ENCODE measurements at regions not wholly inside any gene's neighbourhood (a gene's known extent, or its start where the extent isn't known, plus 50 kb on each side); places are given as distances from the start of the nearest gene placed in this dataset.
"Not testable (repeated sequence)": the region's sequence is repeated elsewhere in the genome, so short reads cannot be mapped to it uniquely, and the experiment has no call there.

DNA sequence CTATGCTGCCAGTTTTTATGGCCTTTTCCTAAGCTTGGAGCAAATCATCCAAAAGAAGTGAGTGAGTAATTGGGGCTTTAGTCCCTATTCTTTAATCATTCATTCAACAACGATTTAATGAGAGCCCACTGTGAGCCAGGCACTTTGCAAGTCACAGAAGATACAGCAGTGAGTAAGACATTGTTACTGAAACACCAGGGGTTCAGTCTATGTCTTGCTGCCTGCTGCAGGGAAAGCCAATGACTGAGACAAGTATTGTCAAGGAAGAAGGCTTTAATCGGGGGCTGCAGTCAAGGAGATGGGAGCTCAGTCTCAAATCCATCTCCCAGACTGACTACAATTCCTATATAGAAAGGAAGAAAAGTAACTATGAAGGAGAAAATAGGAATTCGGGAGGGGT lies 228.3 kb downstream of the FAM181B start (continued):
- TF ChIP-seq CHD2 (IDR thresholded peaks at IDR 0.05; ENCODE audit: borderline replicate concordance, low read depth, low read length) = no peak
- TF ChIP-seq BHLHE40 (IDR thresholded peaks at IDR 0.05; ENCODE audit: borderline replicate concordance in 1 of 2, low read depth in 2 of 2, low read length in 1 of 2) = no peak
- TF ChIP-seq IKZF2 (IDR thresholded peaks at IDR 0.05) = no peak
- no peak for TF ChIP-seq ZZZ3 (IDR thresholded peaks at IDR 0.05; ENCODE audit: control insufficient read depth, insufficient read length, low read depth)
- TF ChIP-seq TCF7 (IDR thresholded peaks at IDR 0.05; ENCODE audit: borderline replicate concordance) = no peak
- TF ChIP-seq STAT1 (conservative IDR thresholded peaks at IDR 0.05) = no peak
- TF ChIP-seq ZNF24 (IDR thresholded peaks at IDR 0.05) = no peak
- TF ChIP-seq HDAC6 (IDR thresholded peaks at IDR 0.05; ENCODE audit: unreplicated experiment) = no peak
- TF ChIP-seq TBL1XR1 (IDR thresholded peaks at IDR 0.05; ENCODE audit: low read depth, low read length) = no peak

DNA sequence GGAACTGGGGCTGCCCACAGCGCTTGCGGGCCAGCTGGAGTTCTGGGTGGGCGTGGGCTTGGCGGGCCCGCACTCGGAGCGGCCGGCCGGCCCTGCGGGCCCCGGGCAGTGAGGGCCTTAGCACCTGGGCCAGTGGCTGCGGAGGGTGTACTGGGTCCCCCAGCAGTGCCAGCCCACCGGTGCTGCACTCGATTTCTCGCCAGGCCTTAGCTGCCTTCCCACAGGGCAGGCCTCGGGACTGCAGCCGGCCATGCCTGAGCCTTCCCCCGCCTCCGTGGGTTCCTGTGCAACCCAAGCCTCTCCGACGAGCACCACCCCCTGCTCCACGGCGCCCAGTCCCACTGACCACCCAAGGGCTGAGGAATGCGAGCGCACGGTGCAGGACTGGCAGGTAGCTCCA lies 232.5 kb downstream of the FAM181B start:
- H3K27me3 ChIP-seq (replicated peaks in 1 of 2; ENCODE audit: control insufficient read depth in 2 of 2, insufficient read depth in 2 of 2, low read length in 1 of 2); ATAC-seq; H3K4me2 ChIP-seq (ENCODE audit: control insufficient read depth, insufficient read depth); H4K20me1 ChIP-seq (ENCODE audit: control insufficient read depth, insufficient read depth); H3K27ac ChIP-seq (ENCODE audit: control insufficient read depth, insufficient read depth); BruUV-seq (replicated peaks); DNase-seq (ENCODE audit: low read depth, low spot score); H3K4me3 ChIP-seq; H3K79me2 ChIP-seq (ENCODE audit: control insufficient read depth, insufficient read depth, low read length); intact Hi-C loops (cut with micrococcal nuclease; ENCODE audit: unreplicated experiment); in situ Hi-C loops (cut with MboI); H3K9ac ChIP-seq (ENCODE audit: control insufficient read depth, insufficient read depth, low read length); CTCF ChIA-PET; POLR2A ChIA-PET; H3K4me1 ChIP-seq (ENCODE audit: control insufficient read depth, insufficient read depth, low read length); H3K36me3 ChIP-seq (ENCODE audit: control insufficient read depth in 2 of 2, insufficient read depth in 2 of 2, low read length in 1 of 2); H2AFZ ChIP-seq (ENCODE audit: control insufficient read depth, low read depth, low read length); FAIRE-seq; SMC1A ChIA-PET (ENCODE audit: uncharacterized antibody, unreplicated experiment); H3K9me3 ChIP-seq (replicated peaks; ENCODE audit: control insufficient read depth, insufficient read depth, low read length): not testable (repeated sequence)
- RAD21 ChIA-PET (ENCODE audit: unreplicated experiment) = interaction anchor here (0.6 kb wide), 1 partner anchor 998 kb away, joined by 3 read pairs; no protein-coding TSS in a partner anchor
- 60% methylated on average over 17 of the region's 26 CpGs for WGBS (ENCODE audit: insufficient coverage, insufficient replicate concordance, low lambda C conversion rate, missing lambda C conversion rate)
